Muscle of arm (tissue), 1 donor: ENCODE measurements at regions not wholly inside any gene's neighbourhood (a gene's known extent, or its start where the extent isn't known, plus 50 kb on each side); places are given as distances from the start of the nearest gene placed in this dataset.
"Not testable (repeated sequence)": the region's sequence is repeated elsewhere in the genome, so short reads cannot be mapped to it uniquely, and the experiment has no call there.

Experiments used
- DNase-seq: peaks from one replicate; pipeline ENCODE4 v3.0.0-alpha.2; 2013

- no peak for DNase-seq
These were observed 267.2 kb upstream of the CDH5 start for GRCh38 chr16:66099306-66099705.

- no peak for DNase-seq
These were observed 268.7 kb upstream of the CDH5 start for GRCh38 chr16:66097751-66098150.

DNA sequence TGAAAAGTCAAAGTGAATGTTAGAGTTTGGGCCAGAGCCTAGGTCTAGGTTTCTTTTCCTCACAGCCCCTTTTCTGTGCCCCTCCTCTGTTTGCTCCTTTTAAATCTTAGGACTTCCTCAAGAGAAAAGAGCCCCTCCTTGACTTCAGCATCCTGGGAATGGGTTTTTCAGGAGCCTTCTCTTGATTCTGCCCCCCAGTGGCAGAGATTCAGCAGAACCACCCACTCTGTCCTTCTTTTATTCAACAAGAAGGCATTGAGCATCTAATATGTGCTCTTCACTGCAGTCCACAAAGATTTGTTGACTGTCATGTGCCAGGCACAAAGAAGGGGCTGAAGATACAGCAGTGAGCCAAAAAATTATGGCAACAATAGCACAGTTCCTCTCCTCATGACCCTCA lies 270.8 kb upstream of the CDH5 start:
- no peak for DNase-seq

GRCh38 chr16:66093191-66093590 lies 273.3 kb upstream of the CDH5 start:
- DNase-seq, result no peak

GRCh38 chr16:66091471-66091891 lies 275.0 kb upstream of the CDH5 start:
- DNase-seq, result no peak

DNA sequence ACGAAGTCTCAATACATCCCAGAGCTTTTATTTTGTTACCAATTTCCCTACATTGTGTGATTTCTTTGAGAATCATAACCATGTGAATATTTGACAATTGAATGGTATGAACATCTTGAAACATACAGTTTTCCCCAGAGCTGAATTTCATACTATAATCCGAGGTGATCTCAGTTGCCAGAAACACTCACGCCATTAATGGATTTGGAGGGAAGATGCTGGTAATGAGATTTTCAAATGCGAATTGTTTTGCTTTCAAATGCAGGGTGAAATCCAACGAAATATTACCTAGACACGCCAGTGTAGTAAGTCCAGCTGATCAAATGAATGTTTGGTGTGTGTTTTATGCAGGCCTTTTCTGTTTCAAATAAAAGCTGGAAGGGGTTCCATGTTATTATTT lies 277.8 kb upstream of the CDH5 start:
- no peak for DNase-seq

- no peak for DNase-seq
These were observed 279.2 kb upstream of the CDH5 start for GRCh38 chr16:66087308-66087707.

- DNase-seq, result no peak
These were observed 280.8 kb upstream of the CDH5 start for GRCh38 chr16:66085651-66086050.

GRCh38 chr16:66084731-66085130 lies 281.8 kb upstream of the CDH5 start:
- not testable (repeated sequence) for DNase-seq

DNA sequence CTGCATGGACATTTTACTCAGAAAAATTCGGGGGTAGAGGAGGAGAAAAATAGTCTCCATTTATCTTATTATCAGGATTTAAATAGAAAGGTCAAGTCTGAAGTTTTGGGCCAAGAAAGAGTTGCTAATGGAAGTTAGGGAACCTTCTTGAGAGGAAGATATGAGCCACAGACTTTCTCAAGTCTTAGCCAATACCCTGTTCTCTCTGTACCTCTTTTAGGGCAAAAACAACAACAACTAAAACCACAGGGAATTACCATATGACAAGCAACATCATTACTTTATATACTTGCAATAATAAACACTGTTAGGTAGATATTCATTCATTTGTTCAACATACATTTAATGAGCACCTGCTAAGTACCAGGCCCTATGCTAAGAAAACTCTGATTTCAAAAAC lies 282.2 kb upstream of the CDH5 start:
- no peak for DNase-seq

GRCh38 chr16:66083171-66083570 lies 283.3 kb upstream of the CDH5 start:
- DNase-seq, result no peak

DNA sequence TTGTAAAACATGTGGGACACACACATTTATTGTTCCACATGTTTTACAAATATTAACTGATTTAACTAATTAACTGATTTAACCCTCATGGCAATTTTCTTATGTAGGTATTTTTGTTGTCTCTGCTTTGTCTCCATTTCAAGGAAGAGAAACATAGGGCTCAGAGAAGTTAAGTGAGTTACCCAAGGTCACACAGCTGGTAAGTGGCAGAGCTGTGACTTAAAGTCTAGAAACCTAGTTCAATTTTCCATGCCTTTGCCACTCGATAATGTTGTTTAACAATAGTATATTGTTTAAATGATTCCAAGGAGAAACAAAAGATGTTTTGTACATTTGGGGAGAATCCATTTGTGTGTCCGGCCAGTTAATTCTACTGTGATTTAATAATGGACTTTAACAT lies 284.1 kb upstream of the CDH5 start:
- no peak for DNase-seq

GRCh38 chr16:66081775-66082366 lies 284.6 kb upstream of the CDH5 start:
- no peak for DNase-seq

DNA sequence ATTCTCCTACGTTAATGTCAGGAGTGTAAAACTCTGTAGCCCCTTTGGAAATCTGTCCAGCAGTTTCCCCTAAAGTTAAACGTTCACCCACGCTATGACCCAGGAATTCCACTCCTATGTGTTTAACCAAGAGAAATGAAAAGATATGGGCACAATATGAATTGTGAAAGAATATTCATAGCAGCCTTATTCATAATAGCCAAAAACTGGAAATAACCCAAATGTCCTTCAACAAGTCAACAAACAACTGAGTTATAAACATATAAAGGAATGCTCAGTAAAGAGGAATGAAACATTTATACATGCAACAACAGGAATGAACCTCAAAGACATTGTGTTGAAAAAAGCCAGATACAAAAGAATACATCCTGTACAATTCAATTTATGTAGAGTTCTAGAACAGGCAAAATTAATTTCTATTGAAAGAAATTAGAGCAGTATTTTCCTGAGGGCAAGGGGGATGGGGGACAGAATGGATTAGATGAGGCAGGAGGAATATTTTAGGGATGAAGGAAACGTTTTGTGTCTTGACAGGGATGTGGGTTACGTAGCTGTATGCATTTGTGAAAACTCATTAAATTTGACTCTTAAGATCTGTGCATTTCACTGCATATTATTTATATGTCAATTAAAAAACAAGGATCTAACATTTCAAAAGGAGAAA lies 286.7 kb upstream of the CDH5 start:
- DNase-seq, result no peak

DNA sequence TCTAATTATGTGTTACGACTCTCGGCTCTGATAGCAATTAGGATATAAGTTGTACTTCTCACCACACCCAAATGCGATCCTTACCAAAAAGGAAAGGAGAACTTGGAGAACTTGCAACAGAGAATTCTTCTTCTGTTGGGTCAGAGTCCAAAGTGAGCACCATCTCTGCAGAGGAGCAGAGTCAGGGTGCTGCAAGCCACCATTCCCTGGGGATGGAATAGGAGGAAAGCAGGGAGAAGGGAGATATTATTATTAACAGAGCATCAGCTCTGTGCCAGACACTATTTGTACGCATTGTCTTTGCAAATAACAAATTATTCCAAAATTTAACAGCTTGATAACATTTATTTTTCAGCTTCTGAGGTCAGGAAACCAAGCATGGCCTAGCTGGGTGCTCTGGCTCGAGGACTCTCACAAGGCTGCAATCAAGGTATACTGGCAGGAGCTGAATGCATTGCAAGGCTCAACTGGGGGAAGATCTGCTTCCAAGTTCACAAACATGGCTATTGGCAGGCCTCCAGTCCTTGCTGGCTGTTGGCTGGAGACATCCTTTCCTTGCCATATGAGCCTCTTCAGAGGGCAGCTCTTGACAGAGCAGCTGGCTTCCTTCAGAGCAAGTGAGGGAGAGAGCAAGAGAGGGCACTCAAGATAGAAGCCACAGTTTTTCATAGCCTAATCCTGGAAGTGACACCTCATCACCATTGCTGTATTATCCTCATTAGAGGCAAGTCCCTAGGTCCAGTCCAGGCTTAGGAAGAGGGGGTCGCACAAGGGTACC lies 296.2 kb upstream of the CDH5 start:
- no peak for DNase-seq

DNA sequence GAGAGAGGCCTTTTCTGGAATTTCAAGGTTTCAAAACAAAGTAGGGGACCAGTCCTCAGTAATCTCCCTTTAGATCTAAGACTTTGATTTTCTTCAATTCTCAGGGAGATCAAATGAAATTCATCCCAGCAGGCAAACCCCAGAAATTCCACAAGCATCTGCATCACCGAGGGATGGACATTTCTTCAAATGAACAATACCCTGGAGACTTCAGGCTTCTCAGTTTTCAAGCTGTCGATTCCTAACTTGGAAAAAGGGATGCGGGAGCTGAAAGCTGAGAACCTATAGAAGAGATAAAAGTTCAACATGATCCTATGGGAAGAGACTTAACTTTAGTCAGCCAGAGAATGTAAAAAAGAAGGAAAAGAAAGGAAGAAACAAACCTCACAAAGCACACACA lies 296.9 kb upstream of the CDH5 start:
- no peak for DNase-seq

- DNase-seq, result no peak
These were observed 300.1 kb upstream of the CDH5 start for GRCh38 chr16:66066404-66066803.

GRCh38 chr16:66065925-66066324 lies 300.6 kb upstream of the CDH5 start:
- DNase-seq, result peak; percentile 78

GRCh38 chr16:66064801-66065530 lies 301.5 kb upstream of the CDH5 start:
- no peak for DNase-seq

GRCh38 chr16:66058832-66059231 lies 307.7 kb upstream of the CDH5 start:
- DNase-seq, result no peak

- peak; percentile 61 for DNase-seq
These were observed 308.3 kb upstream of the CDH5 start for GRCh38 chr16:66058172-66058691.

- no peak for DNase-seq
These were observed 309.4 kb upstream of the CDH5 start for GRCh38 chr16:66057057-66057456.
